Fibroblast of skin of back (primary cell): ENCODE measurements at regions not wholly inside any gene's neighbourhood (a gene's known extent, or its start where the extent isn't known, plus 50 kb on each side); places are given as distances from the start of the nearest gene placed in this dataset.

Experiments used
- DNase-seq: peaks from one replicate; pipeline ENCODE4 v3.0.0-alpha.2; 2013

GRCh38 chr2:5845798-5846330 lies 153.7 kb downstream of the SOX11 start:
- DNase-seq = peak; percentile 27

DNA sequence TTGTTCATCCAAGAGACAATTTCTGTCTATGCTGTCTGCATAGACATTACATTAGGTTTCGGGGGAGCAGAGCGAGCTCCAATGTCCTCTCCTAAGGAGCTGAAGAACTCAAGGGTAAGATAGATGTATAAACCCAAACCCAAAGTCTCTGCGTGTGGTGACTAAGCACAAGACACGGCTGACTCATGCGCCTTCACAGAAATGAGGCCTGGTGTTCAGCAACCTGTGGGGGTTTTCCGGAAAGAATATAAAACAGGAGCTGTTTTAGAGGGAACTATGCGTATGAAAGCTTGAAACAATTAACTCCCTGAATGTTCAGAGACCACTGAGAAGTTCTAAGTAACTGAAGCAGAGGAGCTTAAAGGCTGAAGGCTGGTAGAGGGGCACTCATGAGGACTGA lies 154.7 kb downstream of the SOX11 start:
- DNase-seq = peak; percentile 88

GRCh38 chr2:5849562-5849961 lies 157.4 kb downstream of the SOX11 start:
- peak; percentile 27 for DNase-seq

DNA sequence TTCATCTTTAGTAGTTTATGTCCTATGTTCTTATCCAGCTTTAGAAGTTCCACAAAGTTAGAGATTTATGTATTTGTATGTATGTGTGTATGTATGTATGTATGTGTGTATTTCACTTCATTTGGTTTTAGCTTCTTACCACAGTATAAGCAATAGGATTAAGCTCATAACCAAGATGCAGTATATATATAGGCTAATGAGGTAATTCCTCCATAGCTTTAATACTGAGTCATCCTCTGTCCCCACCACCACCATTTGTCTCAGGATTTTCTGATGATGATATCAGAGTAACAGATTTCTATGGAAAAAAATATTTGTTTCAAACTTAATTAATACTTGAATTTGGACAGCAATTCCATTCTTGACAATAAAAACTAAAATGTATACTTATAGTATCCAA lies 159.2 kb downstream of the SOX11 start:
- DNase-seq = peak; percentile 83

- DNase-seq = peak; percentile 18
Observed at GRCh38 chr2:5854797-5855196, 162.6 kb downstream of the SOX11 start.

GRCh38 chr2:5867056-5867455 lies 174.9 kb downstream of the SOX11 start:
- DNase-seq = no peak

DNA sequence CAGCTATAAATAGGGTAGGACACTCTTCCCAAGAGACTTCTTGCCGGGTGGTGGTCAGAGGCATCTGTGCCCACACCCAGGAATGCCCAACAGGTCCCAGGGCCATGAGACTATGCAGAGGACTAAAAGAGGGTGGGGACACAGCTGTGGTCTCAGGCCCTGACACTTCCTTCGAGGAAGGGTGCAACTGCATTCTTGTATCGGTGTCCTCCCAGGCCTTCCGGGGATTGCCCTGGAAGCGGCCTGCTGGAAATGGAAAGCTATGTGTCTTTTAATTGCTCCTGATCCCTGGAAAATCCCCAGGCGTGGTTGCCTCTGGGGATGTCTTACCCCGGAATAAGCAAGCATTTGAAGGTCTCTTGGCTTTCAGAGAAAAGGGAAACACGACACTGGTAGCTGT lies 176.7 kb downstream of the SOX11 start:
- no peak for DNase-seq

DNA sequence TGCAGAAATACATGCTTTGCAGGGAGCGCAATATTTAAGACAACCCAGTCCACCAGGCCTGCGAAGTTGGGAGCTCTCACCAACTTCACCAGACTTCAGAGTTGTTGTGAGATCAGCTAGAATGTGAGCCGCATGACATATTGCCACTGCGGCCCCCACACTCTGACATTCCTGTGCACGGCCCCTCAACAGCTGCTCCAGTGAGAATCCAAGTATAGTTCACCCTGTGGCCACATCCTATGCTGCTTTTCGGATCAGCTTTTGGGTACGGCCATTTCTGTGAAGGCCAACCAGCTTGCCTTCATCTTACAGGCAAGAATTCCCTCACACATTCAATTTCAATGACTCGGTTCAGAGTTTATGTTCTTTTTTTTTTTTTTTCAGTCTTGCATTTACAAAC lies 177.8 kb downstream of the SOX11 start:
- DNase-seq = no peak

DNA sequence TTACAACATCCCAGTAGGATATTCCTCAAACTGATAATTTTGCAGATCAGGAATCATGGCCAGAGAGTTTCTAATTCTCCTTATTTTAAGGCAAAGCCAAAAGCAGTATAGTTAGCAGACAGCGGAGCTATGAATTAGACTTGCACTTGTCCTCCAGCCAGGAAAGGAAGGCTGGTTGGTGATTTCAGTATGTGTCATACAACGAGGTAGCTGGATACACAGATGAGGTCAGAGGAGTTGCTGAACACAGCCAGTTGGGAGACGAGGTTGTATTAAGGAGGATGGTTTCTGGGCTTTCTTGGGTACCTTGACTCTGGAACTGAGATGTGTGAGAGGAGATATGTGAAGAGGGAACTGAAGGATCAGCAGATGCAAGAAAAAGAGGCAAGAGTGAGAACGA lies 185.2 kb downstream of the SOX11 start:
- peak; percentile 59 for DNase-seq

DNA sequence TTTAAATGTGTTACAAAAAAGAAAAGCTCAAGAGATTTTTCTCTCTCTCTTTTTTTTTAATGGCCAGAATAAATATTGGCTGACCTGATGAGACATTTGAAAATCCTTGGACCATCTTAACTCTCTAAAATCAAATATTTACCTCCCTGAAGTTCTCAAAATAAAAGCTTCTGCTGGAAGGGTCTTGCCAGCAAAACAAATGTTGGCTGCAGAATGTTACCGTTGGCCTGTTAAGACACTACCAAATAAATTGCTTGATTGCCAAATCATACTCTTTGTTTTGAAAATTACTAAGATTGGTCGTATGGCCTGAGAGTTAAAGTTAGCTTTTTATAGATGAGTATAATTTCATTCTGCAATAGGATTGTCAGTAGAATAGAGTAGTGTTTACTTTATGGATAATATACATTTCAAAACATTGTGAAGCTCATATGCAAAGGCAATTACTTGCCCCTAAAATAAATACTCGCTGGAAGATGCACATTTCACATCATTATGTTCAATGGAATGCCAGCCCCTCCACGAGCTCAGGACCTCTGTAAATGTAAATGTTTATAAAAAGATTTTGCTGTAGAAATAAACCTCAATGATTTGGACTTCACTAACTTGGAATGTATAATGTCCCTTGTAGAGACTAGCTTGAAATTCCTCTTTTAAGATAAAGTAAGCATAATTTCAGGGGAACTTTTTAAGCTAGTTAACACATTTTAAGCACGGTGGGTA lies 193.4 kb downstream of the SOX11 start:
- no peak for DNase-seq

DNA sequence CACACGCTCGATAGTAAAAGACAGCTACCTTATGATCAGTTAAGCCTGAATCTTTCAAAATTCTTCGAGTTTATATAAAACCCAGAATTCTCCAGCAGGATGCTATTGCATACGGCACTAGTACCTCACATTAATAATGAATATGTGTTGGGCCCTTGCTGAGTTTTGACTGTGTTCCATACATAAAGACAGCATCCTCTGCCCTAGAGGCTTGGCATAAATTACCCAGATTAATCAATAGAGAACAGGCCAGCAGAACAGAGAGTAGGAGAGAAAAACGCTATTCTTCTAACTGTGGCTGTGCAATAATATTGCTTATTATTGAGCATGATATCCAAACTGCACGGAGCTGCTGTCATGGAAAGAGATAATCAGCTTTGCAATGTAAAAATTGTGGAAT lies 194.3 kb downstream of the SOX11 start:
- no peak for DNase-seq

DNA sequence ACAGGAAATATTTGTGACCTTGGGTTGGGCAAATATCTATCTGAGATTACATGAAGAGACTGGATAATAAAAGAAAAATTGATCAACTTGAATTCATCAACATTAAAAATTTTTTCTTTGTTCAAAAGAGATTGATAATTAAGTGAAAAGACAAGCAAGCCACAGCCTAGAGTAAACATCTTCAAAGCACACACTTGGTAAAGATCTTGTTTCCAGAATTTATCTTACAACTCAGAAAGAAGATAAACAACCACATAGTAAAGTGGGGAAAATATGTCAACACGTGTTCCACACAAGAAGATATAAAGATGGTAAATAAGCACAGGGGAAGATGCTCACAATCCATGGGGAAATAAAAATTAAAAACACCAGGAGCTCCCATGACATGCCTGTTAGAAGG lies 195.9 kb downstream of the SOX11 start:
- no peak for DNase-seq

DNA sequence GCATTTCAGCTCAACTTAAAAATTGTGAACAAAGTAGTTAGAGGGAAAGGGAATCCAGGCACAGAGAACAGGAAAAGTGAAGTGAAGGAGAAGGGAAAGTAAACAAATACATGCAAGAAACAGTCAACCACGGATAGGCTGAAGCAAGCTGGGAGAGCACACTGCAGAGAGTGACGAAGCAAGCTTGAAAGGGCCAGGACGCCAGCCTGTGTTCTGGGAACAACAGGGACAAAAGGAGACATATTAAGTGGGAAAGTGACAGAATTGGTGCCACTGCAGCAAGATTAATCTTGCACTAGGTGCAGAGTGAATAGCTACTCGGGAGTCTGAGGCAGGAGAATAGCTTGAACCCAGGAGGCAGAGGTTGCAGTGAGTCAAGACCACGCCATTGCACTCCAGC lies 197.3 kb downstream of the SOX11 start:
- DNase-seq = no peak

- DNase-seq = no peak
Observed at GRCh38 chr2:5894355-5894754, 202.2 kb downstream of the SOX11 start.

DNA sequence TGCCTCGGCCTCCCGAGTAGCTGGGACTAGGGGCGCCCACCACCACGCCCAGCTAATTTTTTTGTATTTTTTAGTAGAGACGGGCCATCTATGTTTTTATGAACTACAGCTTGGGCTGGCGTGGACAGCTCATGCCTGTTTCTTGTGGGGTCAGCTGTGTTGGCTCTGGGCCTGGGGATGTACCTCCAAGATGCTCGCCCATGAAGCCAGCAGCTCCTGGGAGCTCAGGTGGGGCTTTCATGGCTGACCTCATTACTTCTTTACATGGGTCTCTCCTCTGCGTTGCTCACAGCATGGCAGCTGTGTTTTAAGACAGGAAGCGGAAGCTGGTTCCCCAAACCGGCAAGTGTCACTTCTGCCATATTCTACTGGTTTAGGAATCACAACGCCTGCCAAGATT lies 203.1 kb downstream of the SOX11 start:
- DNase-seq = no peak

GRCh38 chr2:5897249-5897648 lies 205.1 kb downstream of the SOX11 start:
- no peak for DNase-seq

GRCh38 chr2:5898667-5899066 lies 206.5 kb downstream of the SOX11 start:
- DNase-seq = no peak

GRCh38 chr2:5905661-5906060 lies 213.5 kb downstream of the SOX11 start:
- no peak for DNase-seq

- peak; percentile 44 for DNase-seq
Observed at GRCh38 chr2:5908071-5908470, 215.9 kb downstream of the SOX11 start.

GRCh38 chr2:5911718-5912117 lies 219.5 kb downstream of the SOX11 start:
- no peak for DNase-seq

- no peak for DNase-seq
Observed at GRCh38 chr2:5913711-5914395, 221.7 kb downstream of the SOX11 start.

DNA sequence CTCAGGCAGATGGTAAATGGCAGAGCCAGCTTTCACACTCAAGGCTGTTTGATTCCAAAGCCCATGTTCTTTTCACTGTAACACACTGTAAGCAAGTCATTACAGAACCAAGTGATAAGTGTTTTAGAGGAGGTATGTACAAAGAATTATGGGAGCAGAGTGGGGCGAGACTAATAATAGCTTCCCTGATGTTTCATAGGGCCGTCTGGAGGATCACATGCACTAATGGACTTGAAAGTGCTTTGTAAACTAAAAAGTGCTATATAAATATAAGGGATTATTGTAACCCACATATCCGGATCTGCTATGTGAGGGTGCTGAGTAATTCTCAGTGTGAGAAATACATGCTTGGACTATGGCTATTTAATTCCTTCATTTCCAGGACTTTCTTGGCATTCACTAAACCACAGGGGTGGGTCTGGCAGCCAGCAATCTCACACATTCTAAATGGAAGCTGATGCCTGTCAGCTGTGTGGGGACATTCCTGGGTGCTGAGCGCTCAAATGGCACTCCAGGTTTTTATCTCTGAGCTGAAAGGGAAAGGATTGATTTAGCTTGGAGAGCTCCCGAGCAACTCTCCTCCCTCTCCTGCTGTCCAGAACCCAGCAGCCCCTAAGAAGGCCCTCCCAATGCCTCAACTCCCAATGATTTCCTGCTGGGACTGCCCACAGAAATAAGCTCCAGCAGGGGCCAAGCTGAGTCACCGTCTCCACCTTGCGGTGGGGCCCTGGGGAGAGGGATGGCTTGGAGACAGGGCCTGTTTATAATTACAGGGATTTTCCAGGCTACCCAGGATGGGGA lies 222.8 kb downstream of the SOX11 start:
- peak; percentile 97 for DNase-seq

DNA sequence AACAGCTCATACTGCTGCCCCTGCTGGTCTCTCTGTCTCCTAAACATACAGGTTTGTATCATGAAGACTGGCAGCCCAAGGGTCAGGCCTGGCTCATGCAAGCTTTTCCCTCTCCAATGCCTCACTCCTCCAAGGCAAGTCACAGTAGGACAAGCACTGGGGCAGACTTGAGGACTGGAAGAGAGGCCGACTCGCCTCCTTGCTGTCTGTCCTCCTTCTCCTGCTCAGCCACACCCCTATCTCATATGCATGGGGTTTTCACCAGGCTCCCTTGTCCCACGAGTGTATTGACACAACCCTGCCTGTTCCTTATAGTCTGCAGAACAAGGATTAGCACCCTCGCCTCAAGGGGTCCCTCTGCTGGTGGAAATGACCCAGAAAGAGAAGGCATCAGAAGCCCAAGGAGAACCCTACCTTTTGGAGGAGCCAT lies 223.7 kb downstream of the SOX11 start:
- DNase-seq = peak; percentile 72
